GM12892 (cell line): ENCODE measurements at regions not wholly inside any gene's neighbourhood (a gene's known extent, or its start where the extent isn't known, plus 50 kb on each side); places are given as distances from the start of the nearest gene placed in this dataset.

Experiments used
- POLR2A ChIP-seq: IDR thresholded peaks from 2 replicates; pipeline ENCODE4 v1.6.1; 2011; ENCODE audit warnings: low read depth, low read length, control low read depth
- POLR2AphosphoS5 ChIP-seq: IDR thresholded peaks from 2 replicates; pipeline ENCODE4 v1.6.1; 2011; ENCODE audit warnings: low read depth, low read length, control low read depth
- TAF1 ChIP-seq: IDR thresholded peaks from 2 replicates; pipeline ENCODE4 v1.6.1; 2011; ENCODE audit warnings: low read depth, mild to moderate bottlenecking, control low read depth, low read length, borderline replicate concordance

- TF ChIP-seq POLR2A (no peak), POLR2AphosphoS5 (no peak), TAF1 (no peak)
Observed at GRCh38 chr2:175599966-175600831, 401.9 kb downstream of the LNPK start.
